HEK293 (cell line): ENCODE measurements at regions not wholly inside any gene's neighbourhood (a gene's known extent, or its start where the extent isn't known, plus 50 kb on each side); places are given as distances from the start of the nearest gene placed in this dataset.

Experiments
- CTCF ChIA-PET: fragments of 350-600 bp; formaldehyde crosslinking; extraction: SDS; loops from one replicate; lab custom pipeline; 2021; ENCODE audit warnings: antibody characterized with exemption; lab: Yijun Ruan, JAX
- POLR2A ChIA-PET: fragments of 300-600 bp; formaldehyde crosslinking; extraction: SDS; loops from one replicate; lab custom pipeline; 2020; ENCODE audit warnings: antibody characterized with exemption, inconsistent platforms; lab: Yijun Ruan, JAX
- H3K27ac ChIP-seq: fragments of 200-500 bp; sonication (Bioruptor generic); 2 replicates; pipeline ENCODE4 v1.5.1; 2014; ENCODE audit warnings: low read depth, low read length, control low read depth, inconsistent platforms; ENCODE audit errors: extremely low read depth
- H3K36me3 ChIP-seq, 2 experiments: fragments of 200-500 bp in 1 of 2; sonication (Bioruptor generic) in 1 of 2; 1 replicate in 1 of 2; 2 replicates in 1 of 2; pipeline ENCODE4 v1.5.1; 2014 to 2017; ENCODE audit warnings: inconsistent platforms in 2 of 2, low read length in 2 of 2; ENCODE audit not compliant: control insufficient read depth in 2 of 2, insufficient read depth in 1 of 2
- H3K4me1 ChIP-seq: fragments of 200-500 bp; sonication (Bioruptor generic); 2 replicates; pipeline ENCODE4 v1.5.1; 2014; ENCODE audit warnings: mild to moderate bottlenecking, low read length, inconsistent platforms; ENCODE audit not compliant: control insufficient read depth, insufficient read depth
- H3K4me3 ChIP-seq: 2 replicates; pipeline ENCODE4 v1.5.1; 2011; ENCODE audit warnings: low read depth, mild to moderate bottlenecking, control low read depth, low read length, moderate library complexity
- H3K9me3 ChIP-seq: fragments of 200-500 bp; sonication (Bioruptor generic); 2 replicates; pipeline ENCODE4 v1.5.1; 2014; ENCODE audit warnings: low read depth, low read length, inconsistent platforms; ENCODE audit not compliant: control insufficient read depth, insufficient read depth
- EGR2 ChIP-seq: fragments of 450-650 bp; formaldehyde crosslinking; IDR thresholded peaks from 2 replicates; pipeline ENCODE4 v1.5.1; 2016; ENCODE audit warnings: low read depth, missing biosample characterization, missing genetic modification characterization
- MEIS1 ChIP-seq: sonication (generic); formaldehyde crosslinking; IDR thresholded peaks from 2 replicates; pipeline ENCODE4 v1.8.1; 2022; ENCODE audit warnings: missing genetic modification reagents, mild to moderate bottlenecking, borderline replicate concordance
- MYNN ChIP-seq: fragments of 450-650 bp; formaldehyde crosslinking; IDR thresholded peaks from 2 replicates; pipeline ENCODE4 v1.5.1; 2016; ENCODE audit warnings: missing biosample characterization, missing genetic modification characterization, borderline replicate concordance
- OVOL3 ChIP-seq: fragments of 450-650 bp; formaldehyde crosslinking; IDR thresholded peaks from 2 replicates; pipeline ENCODE4 v1.5.1; 2016; ENCODE audit warnings: missing biosample characterization, missing genetic modification characterization
- SETDB1 ChIP-seq: IDR thresholded peaks from one replicate; pipeline ENCODE4 v1.6.1; 2017; ENCODE audit warnings: mild to moderate bottlenecking, low read length, moderate library complexity, mixed read lengths; ENCODE audit not compliant: insufficient read length
- SP7 ChIP-seq: fragments of 450-650 bp; formaldehyde crosslinking; IDR thresholded peaks from 2 replicates; pipeline ENCODE4 v1.5.1; 2016; ENCODE audit warnings: missing biosample characterization, missing genetic modification characterization
- YY2 ChIP-seq: fragments of 450-650 bp; formaldehyde crosslinking; IDR thresholded peaks from 2 replicates; pipeline ENCODE4 v1.5.1; 2016; ENCODE audit warnings: missing biosample characterization, missing genetic modification characterization
- ZEB2 ChIP-seq: fragments of 450-650 bp; formaldehyde crosslinking; IDR thresholded peaks from 2 replicates; pipeline ENCODE4 v1.5.1; 2016; ENCODE audit warnings: missing biosample characterization, missing genetic modification characterization
- ZIC2 ChIP-seq: fragments of 450-650 bp; formaldehyde crosslinking; IDR thresholded peaks from 2 replicates; pipeline ENCODE4 v1.5.1; 2016; ENCODE audit warnings: missing biosample characterization, missing genetic modification characterization
- ZNF174 ChIP-seq: fragments of 450-650 bp; formaldehyde crosslinking; IDR thresholded peaks from 2 replicates; pipeline ENCODE4 v1.5.0; 2017; ENCODE audit warnings: missing biosample characterization, mild to moderate bottlenecking, missing genetic modification characterization
- ZNF274 ChIP-seq, 2 experiments: fragments of 200-500 bp in 1 of 2; fragments of 450-650 bp in 1 of 2; sonication (Bioruptor generic) in 1 of 2; formaldehyde crosslinking in 1 of 2; IDR thresholded peaks; 2 replicates each; pipeline versions ENCODE4 v1.5.1 to v1.6.1; 2014 to 2016; ENCODE audit warnings: borderline replicate concordance in 1 of 2, inconsistent platforms in 1 of 2, low read length in 1 of 2, missing biosample characterization in 1 of 2, missing genetic modification characterization in 1 of 2
- ZNF341 ChIP-seq: fragments of 450-650 bp; formaldehyde crosslinking; IDR thresholded peaks from 2 replicates; pipeline ENCODE4; 2016; ENCODE audit warnings: low read depth, missing biosample characterization, missing genetic modification characterization
- ZNF473 ChIP-seq: fragments of 450-650 bp; formaldehyde crosslinking; IDR thresholded peaks from 2 replicates; pipeline ENCODE4 v1.5.1; 2017; ENCODE audit warnings: missing biosample characterization, missing genetic modification characterization
- ZNF585B ChIP-seq: fragments of 450-650 bp; formaldehyde crosslinking; IDR thresholded peaks from 2 replicates; pipeline ENCODE4 v1.5.1; 2016; ENCODE audit warnings: missing biosample characterization, missing genetic modification characterization
- ZNF621 ChIP-seq: fragments of 450-650 bp; formaldehyde crosslinking; IDR thresholded peaks from 2 replicates; pipeline ENCODE4 v1.5.1; 2017; ENCODE audit warnings: missing biosample characterization, missing genetic modification characterization
- ZNF623 ChIP-seq: fragments of 450-650 bp; formaldehyde crosslinking; IDR thresholded peaks from 2 replicates; pipeline ENCODE4 v1.5.1; 2016; ENCODE audit warnings: missing biosample characterization, missing genetic modification characterization
- ZNF768 ChIP-seq: fragments of 450-650 bp; formaldehyde crosslinking; IDR thresholded peaks from 2 replicates; pipeline ENCODE4 v1.5.1; 2018; ENCODE audit warnings: missing biosample characterization, mild to moderate bottlenecking, missing genetic modification characterization
- TF ChIP-seq, protein P1 (sequence below): fragments of 450-650 bp; formaldehyde crosslinking; IDR thresholded peaks from 2 replicates; pipeline ENCODE4 v1.5.1; 2016; ENCODE audit warnings: missing biosample characterization, missing genetic modification characterization, borderline replicate concordance
- TF ChIP-seq, protein P2 (sequence below): fragments of 450-650 bp; formaldehyde crosslinking; IDR thresholded peaks from 2 replicates; pipeline ENCODE4 v1.5.1; 2017; ENCODE audit warnings: missing biosample characterization, missing genetic modification characterization
- TF ChIP-seq, protein P3 (sequence below): fragments of 450-650 bp; formaldehyde crosslinking; IDR thresholded peaks from 2 replicates; pipeline ENCODE4 v1.5.0; 2017; ENCODE audit warnings: missing biosample characterization, missing genetic modification characterization, borderline replicate concordance
- TF ChIP-seq, protein P4 (sequence below): fragments of 450-650 bp; formaldehyde crosslinking; IDR thresholded peaks from 2 replicates; pipeline ENCODE4 v1.5.1; 2016; ENCODE audit warnings: missing biosample characterization, missing genetic modification characterization

DNA sequence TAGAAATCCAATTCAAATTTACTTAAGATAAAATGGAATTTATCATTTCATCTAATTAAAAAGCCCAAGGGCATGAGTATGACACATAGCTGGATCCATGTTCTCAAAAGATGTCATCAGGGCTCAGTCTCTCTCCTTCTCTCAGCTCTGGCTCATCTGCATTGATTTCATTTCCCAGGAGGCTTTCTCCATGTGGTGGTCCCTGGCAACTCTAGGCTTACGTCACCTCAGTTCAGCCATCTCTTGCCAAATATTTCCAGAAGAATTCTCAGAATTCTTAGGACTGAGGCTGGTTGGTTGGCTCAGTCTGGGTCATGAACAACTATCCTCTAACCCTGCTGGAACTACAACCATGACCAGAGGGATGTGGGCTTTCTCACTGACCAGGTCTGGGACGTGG is 65.3 kb downstream of the FOS start (continued):
- no peak for TF ChIP-seq ZNF341

DNA sequence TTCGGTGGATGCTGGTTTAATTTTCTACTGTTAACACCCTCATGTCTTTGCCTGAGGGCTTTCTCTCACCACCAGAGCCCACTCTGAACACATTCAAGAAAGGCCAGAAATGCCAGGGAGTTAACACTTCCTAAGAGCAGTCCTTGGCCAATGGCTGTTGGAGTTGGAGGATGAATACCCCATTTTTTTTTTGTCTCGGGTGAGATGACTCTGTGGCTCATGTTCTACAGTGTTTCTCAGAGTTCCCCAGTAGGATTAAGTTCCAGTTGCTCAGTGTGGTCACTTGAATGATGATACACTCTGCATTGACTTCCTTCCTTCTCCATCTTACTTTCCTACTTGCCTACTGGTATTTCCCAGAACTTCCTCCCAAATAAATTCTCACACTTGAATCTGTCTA is 65.8 kb downstream of the FOS start:
- H3K36me3 ChIP-seq, result no peaks in the 10 kb centered on the region
- ChIA-PET CTCF (no interaction called here), POLR2A (no interaction called here)
- no peak overlapping the region for H3K27ac ChIP-seq
- TF ChIP-seq ZNF768 (tag by site-specific recombination) (no peak), ZNF473 (tag by site-specific recombination) (no peak), ZNF585B (tag by site-specific recombination) (no peak), MEIS1 (CRISPR knock-in tag) (no peak), SETDB1 (no peak), ZNF621 (tag by site-specific recombination) (no peak), YY2 (tag by site-specific recombination) (no peak), SP7 (tag by site-specific recombination) (no peak), OVOL3 (tag by site-specific recombination) (no peak), ZNF274 (IDR thresholded peaks at IDR 0.05; ENCODE audit: low read length) (no peak), ZNF274 (tag by site-specific recombination; IDR thresholded peaks at IDR 0.05; ENCODE audit: borderline replicate concordance) (no peak), MYNN (tag by site-specific recombination) (no peak)
- TF ChIP-seq, protein P1, sequence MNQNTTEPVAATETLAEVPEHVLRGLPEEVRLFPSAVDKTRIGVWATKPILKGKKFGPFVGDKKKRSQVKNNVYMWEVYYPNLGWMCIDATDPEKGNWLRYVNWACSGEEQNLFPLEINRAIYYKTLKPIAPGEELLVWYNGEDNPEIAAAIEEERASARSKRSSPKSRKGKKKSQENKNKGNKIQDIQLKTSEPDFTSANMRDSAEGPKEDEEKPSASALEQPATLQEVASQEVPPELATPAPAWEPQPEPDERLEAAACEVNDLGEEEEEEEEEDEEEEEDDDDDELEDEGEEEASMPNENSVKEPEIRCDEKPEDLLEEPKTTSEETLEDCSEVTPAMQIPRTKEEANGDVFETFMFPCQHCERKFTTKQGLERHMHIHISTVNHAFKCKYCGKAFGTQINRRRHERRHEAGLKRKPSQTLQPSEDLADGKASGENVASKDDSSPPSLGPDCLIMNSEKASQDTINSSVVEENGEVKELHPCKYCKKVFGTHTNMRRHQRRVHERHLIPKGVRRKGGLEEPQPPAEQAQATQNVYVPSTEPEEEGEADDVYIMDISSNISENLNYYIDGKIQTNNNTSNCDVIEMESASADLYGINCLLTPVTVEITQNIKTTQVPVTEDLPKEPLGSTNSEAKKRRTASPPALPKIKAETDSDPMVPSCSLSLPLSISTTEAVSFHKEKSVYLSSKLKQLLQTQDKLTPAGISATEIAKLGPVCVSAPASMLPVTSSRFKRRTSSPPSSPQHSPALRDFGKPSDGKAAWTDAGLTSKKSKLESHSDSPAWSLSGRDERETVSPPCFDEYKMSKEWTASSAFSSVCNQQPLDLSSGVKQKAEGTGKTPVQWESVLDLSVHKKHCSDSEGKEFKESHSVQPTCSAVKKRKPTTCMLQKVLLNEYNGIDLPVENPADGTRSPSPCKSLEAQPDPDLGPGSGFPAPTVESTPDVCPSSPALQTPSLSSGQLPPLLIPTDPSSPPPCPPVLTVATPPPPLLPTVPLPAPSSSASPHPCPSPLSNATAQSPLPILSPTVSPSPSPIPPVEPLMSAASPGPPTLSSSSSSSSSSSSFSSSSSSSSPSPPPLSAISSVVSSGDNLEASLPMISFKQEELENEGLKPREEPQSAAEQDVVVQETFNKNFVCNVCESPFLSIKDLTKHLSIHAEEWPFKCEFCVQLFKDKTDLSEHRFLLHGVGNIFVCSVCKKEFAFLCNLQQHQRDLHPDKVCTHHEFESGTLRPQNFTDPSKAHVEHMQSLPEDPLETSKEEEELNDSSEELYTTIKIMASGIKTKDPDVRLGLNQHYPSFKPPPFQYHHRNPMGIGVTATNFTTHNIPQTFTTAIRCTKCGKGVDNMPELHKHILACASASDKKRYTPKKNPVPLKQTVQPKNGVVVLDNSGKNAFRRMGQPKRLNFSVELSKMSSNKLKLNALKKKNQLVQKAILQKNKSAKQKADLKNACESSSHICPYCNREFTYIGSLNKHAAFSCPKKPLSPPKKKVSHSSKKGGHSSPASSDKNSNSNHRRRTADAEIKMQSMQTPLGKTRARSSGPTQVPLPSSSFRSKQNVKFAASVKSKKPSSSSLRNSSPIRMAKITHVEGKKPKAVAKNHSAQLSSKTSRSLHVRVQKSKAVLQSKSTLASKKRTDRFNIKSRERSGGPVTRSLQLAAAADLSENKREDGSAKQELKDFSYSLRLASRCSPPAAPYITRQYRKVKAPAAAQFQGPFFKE (tag by site-specific recombination), result no peak
- TF ChIP-seq, protein P2, sequence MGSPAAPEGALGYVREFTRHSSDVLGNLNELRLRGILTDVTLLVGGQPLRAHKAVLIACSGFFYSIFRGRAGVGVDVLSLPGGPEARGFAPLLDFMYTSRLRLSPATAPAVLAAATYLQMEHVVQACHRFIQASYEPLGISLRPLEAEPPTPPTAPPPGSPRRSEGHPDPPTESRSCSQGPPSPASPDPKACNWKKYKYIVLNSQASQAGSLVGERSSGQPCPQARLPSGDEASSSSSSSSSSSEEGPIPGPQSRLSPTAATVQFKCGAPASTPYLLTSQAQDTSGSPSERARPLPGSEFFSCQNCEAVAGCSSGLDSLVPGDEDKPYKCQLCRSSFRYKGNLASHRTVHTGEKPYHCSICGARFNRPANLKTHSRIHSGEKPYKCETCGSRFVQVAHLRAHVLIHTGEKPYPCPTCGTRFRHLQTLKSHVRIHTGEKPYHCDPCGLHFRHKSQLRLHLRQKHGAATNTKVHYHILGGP (tag by site-specific recombination), result no peak
- H3K4me1 ChIP-seq, result no peaks in the 10 kb centered on the region
- H3K4me3 ChIP-seq, result no peak overlapping the region
- no peaks in the 10 kb centered on the region for H3K9me3 ChIP-seq

DNA sequence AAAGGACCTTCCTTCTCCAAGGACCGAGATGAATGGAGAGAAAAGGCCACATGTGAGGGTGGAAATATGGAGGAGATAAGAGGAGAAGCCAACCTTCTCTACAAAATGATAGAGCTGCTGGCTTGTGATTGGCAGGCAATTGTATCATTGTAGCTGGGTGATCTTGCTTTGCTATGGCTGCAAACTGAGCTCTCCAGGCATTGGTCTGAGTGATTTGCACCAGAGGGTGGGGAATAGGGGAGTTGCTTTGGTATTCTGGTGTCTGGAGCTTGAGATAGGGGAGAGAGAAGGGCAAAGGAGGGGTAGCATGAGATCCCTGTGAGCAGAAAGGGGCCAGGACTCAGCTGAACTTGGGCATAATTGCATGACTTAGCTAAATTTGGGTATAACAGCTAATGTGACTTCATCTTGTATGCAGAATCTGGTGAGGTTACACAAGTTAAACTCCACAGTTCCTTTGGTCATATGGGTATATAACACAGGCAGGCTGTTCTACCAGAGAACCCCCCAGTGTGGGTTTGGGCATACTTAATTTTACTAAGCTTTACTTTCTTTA is 72.0 kb downstream of the FOS start:
- Histone ChIP-seq H3K9me3 (no peaks in the 10 kb centered on the region), H3K4me1 (no peaks in the 10 kb centered on the region), H3K27ac (no peak overlapping the region), H3K4me3 (no peak overlapping the region), H3K36me3 (no peaks in the 10 kb centered on the region)
- POLR2A ChIA-PET, result no interaction called here
- CTCF ChIA-PET, result interaction anchor here (0.6 to 1.1 kb wide), 2 partner anchors 41 to 231 kb away, joined by 3 read pairs; no protein-coding TSS in a partner anchor
- TF ChIP-seq ZNF623 (tag by site-specific recombination) (no peak), EGR2 (tag by site-specific recombination) (no peak), ZIC2 (tag by site-specific recombination) (no peak), ZNF174 (no peak), ZEB2 (tag by site-specific recombination) (no peak)
- TF ChIP-seq, protein P3, sequence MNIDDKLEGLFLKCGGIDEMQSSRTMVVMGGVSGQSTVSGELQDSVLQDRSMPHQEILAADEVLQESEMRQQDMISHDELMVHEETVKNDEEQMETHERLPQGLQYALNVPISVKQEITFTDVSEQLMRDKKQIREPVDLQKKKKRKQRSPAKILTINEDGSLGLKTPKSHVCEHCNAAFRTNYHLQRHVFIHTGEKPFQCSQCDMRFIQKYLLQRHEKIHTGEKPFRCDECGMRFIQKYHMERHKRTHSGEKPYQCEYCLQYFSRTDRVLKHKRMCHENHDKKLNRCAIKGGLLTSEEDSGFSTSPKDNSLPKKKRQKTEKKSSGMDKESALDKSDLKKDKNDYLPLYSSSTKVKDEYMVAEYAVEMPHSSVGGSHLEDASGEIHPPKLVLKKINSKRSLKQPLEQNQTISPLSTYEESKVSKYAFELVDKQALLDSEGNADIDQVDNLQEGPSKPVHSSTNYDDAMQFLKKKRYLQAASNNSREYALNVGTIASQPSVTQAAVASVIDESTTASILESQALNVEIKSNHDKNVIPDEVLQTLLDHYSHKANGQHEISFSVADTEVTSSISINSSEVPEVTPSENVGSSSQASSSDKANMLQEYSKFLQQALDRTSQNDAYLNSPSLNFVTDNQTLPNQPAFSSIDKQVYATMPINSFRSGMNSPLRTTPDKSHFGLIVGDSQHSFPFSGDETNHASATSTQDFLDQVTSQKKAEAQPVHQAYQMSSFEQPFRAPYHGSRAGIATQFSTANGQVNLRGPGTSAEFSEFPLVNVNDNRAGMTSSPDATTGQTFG (tag by site-specific recombination), result no peak
- TF ChIP-seq, protein P4, sequence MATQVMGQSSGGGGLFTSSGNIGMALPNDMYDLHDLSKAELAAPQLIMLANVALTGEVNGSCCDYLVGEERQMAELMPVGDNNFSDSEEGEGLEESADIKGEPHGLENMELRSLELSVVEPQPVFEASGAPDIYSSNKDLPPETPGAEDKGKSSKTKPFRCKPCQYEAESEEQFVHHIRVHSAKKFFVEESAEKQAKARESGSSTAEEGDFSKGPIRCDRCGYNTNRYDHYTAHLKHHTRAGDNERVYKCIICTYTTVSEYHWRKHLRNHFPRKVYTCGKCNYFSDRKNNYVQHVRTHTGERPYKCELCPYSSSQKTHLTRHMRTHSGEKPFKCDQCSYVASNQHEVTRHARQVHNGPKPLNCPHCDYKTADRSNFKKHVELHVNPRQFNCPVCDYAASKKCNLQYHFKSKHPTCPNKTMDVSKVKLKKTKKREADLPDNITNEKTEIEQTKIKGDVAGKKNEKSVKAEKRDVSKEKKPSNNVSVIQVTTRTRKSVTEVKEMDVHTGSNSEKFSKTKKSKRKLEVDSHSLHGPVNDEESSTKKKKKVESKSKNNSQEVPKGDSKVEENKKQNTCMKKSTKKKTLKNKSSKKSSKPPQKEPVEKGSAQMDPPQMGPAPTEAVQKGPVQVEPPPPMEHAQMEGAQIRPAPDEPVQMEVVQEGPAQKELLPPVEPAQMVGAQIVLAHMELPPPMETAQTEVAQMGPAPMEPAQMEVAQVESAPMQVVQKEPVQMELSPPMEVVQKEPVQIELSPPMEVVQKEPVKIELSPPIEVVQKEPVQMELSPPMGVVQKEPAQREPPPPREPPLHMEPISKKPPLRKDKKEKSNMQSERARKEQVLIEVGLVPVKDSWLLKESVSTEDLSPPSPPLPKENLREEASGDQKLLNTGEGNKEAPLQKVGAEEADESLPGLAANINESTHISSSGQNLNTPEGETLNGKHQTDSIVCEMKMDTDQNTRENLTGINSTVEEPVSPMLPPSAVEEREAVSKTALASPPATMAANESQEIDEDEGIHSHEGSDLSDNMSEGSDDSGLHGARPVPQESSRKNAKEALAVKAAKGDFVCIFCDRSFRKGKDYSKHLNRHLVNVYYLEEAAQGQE (tag by site-specific recombination), result no peak
